ENCODE measurements at regions not wholly inside any gene's neighbourhood (a gene's known extent, or its start where the extent isn't known, plus 50 kb on each side); places are given as distances from the start of the nearest gene placed in this dataset.
"Not testable (repeated sequence)": the region's sequence is repeated elsewhere in the genome, so short reads cannot be mapped to it uniquely, and the experiment has no call there.

GRCh38 chr10:36023939-36024338 is 381.8 kb upstream of the FZD8 start:
- DNase-seq (ENCODE audit: low read depth in 2 of 3, low spot score in 2 of 3): no peak

- no peak for DNase-seq (ENCODE audit: low read depth in 2 of 3, low spot score in 2 of 3)
These were observed 379.0 kb upstream of the FZD8 start for GRCh38 chr10:36021096-36021495.

- DNase-seq (ENCODE audit: low read depth in 2 of 3, low spot score in 2 of 3): no peak
These were observed 377.7 kb upstream of the FZD8 start for GRCh38 chr10:36019749-36020148.

GRCh38 chr10:36018996-36019395 is 376.9 kb upstream of the FZD8 start:
- DNase-seq (ENCODE audit: low read depth in 2 of 3, low spot score in 2 of 3): no peak

GRCh38 chr10:36017137-36017536 is 375.0 kb upstream of the FZD8 start:
- DNase-seq (ENCODE audit: low read depth in 2 of 3, low spot score in 2 of 3): no peak

- DNase-seq (ENCODE audit: low read depth in 2 of 3, low spot score in 2 of 3): no peak
These were observed 365.3 kb upstream of the FZD8 start for GRCh38 chr10:36007369-36007768.

GRCh38 chr10:36003688-36004087 is 361.6 kb upstream of the FZD8 start:
- DNase-seq (ENCODE audit: low read depth in 2 of 3, low spot score in 2 of 3): no peak

- DNase-seq (ENCODE audit: low read depth in 2 of 3, low spot score in 2 of 3): no peak
These were observed 361.0 kb upstream of the FZD8 start for GRCh38 chr10:36003031-36003600.

GRCh38 chr10:36002445-36002844 is 360.3 kb upstream of the FZD8 start:
- no peak for DNase-seq (ENCODE audit: low read depth in 2 of 3, low spot score in 2 of 3)

GRCh38 chr10:36000754-36001153 is 358.7 kb upstream of the FZD8 start:
- DNase-seq (ENCODE audit: low read depth in 2 of 3, low spot score in 2 of 3): not testable (repeated sequence)

GRCh38 chr10:35998026-35998425 is 355.9 kb upstream of the FZD8 start:
- DNase-seq (ENCODE audit: low read depth in 2 of 3, low spot score in 2 of 3): no peak

GRCh38 chr10:35995485-35995884 is 353.4 kb upstream of the FZD8 start:
- DNase-seq (ENCODE audit: low read depth in 2 of 3, low spot score in 2 of 3): no peak

GRCh38 chr10:35993591-35994515 is 351.8 kb upstream of the FZD8 start:
- no peak for DNase-seq (ENCODE audit: low read depth in 2 of 3, low spot score in 2 of 3)

GRCh38 chr10:35992107-35992506 is 350.0 kb upstream of the FZD8 start:
- DNase-seq (ENCODE audit: low read depth in 2 of 3, low spot score in 2 of 3): no peak

- DNase-seq (ENCODE audit: low read depth in 2 of 3, low spot score in 2 of 3): no peak
These were observed 344.8 kb upstream of the FZD8 start for GRCh38 chr10:35986756-35987502.

GRCh38 chr10:35979116-35979515 is 337.0 kb upstream of the FZD8 start:
- no peak for DNase-seq (ENCODE audit: low read depth in 2 of 3, low spot score in 2 of 3)

GRCh38 chr10:35973912-35974591 is 332.0 kb upstream of the FZD8 start:
- not testable (repeated sequence) for DNase-seq (ENCODE audit: low read depth in 2 of 3, low spot score in 2 of 3)

- DNase-seq (ENCODE audit: low read depth in 2 of 3, low spot score in 2 of 3): no peak
These were observed 330.2 kb upstream of the FZD8 start for GRCh38 chr10:35972275-35972674.

GRCh38 chr10:35971397-35971796 is 329.3 kb upstream of the FZD8 start:
- DNase-seq (ENCODE audit: low read depth in 2 of 3, low spot score in 2 of 3): no peak

GRCh38 chr10:35963685-35964084 is 321.6 kb upstream of the FZD8 start:
- no peak for DNase-seq (ENCODE audit: low read depth in 2 of 3, low spot score in 2 of 3)

GRCh38 chr10:35961501-35961900 is 319.4 kb upstream of the FZD8 start:
- no peak for DNase-seq (ENCODE audit: low read depth in 2 of 3, low spot score in 2 of 3)

Data from activated CD8-positive, alpha-beta memory T cell treated with anti-CD3 and anti-CD28 coated beads for 48 hours (primary cell).